Right lobe of liver (tissue), 6 donors: ENCODE measurements at regions not wholly inside any gene's neighbourhood (a gene's known extent, or its start where the extent isn't known, plus 50 kb on each side); places are given as distances from the start of the nearest gene placed in this dataset.

Experiments
- ATAC-seq, 4 donors: fragments of 200-7000 bp; cut with Tn5 transposase; one replicate each; pipeline ENCODE4 v1.9.1; 2020; ENCODE audit warnings: mild to moderate bottlenecking in 4 of 4, moderate library complexity in 4 of 4
- DNase-seq, 3 donors: peaks; one replicate each; pipeline ENCODE4 v3.0.0-alpha.2; 2020
- H3K27ac ChIP-seq, 3 donors: fragments of 200-600 bp; one replicate each; pipeline ENCODE4 v1.8.0; 2022
- H3K27me3 ChIP-seq, 2 donors: fragments of 200-600 bp; one replicate each; pipeline ENCODE4 v1.8.0; 2022
- H3K36me3 ChIP-seq, 4 donors: fragments of 200-600 bp; sonication (generic) in 1 of 4; one replicate each; pipeline versions ENCODE4 v1.5.1 to v1.8.0; 2017 to 2022; ENCODE audit warnings: control low read depth in 1 of 4
- H3K4me1 ChIP-seq, 4 donors: fragments of 200-600 bp; sonication (generic) in 1 of 4; one replicate each; pipeline versions ENCODE4 v1.5.1 to v1.8.0; 2017 to 2022; ENCODE audit warnings: control low read depth in 1 of 4
- H3K4me3 ChIP-seq, 3 donors: fragments of 200-600 bp; one replicate each; pipeline ENCODE4 v1.8.0; 2022
- H3K9me3 ChIP-seq, 4 donors: fragments of 200-600 bp; sonication (generic) in 1 of 4; one replicate each; pipeline versions ENCODE4 v1.5.1 to v1.8.0; 2017 to 2022; ENCODE audit warnings: control low read depth in 1 of 4
- CTCF ChIP-seq, 4 donors: fragments of 200-600 bp in 3 of 4; fragments of 450-650 bp in 1 of 4; IDR thresholded peaks; one replicate each; pipeline versions ENCODE4 v1.5.1 to v1.8.0; 2016 to 2022; ENCODE audit warnings: antibody characterized with exemption in 4 of 4, mild to moderate bottlenecking in 2 of 4
- POLR2A ChIP-seq: fragments of 450-650 bp; IDR thresholded peaks from one replicate; pipeline ENCODE4 v1.6.1; 2017; ENCODE audit warnings: antibody characterized with exemption, mild to moderate bottlenecking
- WGBS: methylation state at CpG from one replicate; pipeline ENCODE4 v1.1.6; 2018; ENCODE audit warnings: low coverage, low lambda C conversion rate; ENCODE audit not compliant: insufficient coverage; ENCODE audit errors: missing lambda C conversion rate; 5-methylcytosine and 5-hydroxymethylcytosine counted together
- intact Hi-C, 2 donors: fragments of 100-400 bp; cut with DNase I; formaldehyde crosslinking; loops; one replicate each; pipeline versions ENCODE4 v1.11.2 to v1.14.1; 2022
- donor health status: DM: no; HTN: yes; CAD: no.
- donor health status: DM: no; HTN: no; CAD: no.
- donor health status: DM: no; HTN: no; CAD: no.
- donor health status: DM: no; HTN: yes; CAD: no.
- donor health status: DM: no; HTN: yes; CAD: no.

GRCh38 chr1:60762176-60762575, 320.2 kb upstream of the NFIA start:
- 81% methylated on average over 1 of the region's 1 CpG for WGBS
- Histone ChIP-seq H3K27me3 (no peaks in the 10 kb centered on the region), H3K4me1 (no peaks in the 10 kb centered on the region), H3K36me3 (no peaks in the 10 kb centered on the region), H3K9me3 (no peaks in the 10 kb centered on the region), H3K4me3 (no peak overlapping the region), H3K27ac (no peak overlapping the region)
- ATAC-seq, result no peak
- intact Hi-C loops, result no loop called here
- no peak for DNase-seq
- no peak for TF ChIP-seq POLR2A
- no peak for TF ChIP-seq CTCF (IDR thresholded peaks at IDR 0.05)

GRCh38 chr1:60759291-60759690, 323.1 kb upstream of the NFIA start:
- TF ChIP-seq POLR2A, result no peak
- no peak for TF ChIP-seq CTCF (IDR thresholded peaks at IDR 0.05)
- WGBS, result 41% methylated on average over 2 of the region's 3 CpGs
- DNase-seq, result no peak
- Histone ChIP-seq H3K27me3 (no peaks in the 10 kb centered on the region), H3K4me3 (no peak overlapping the region), H3K4me1 (no peaks in the 10 kb centered on the region), H3K9me3 (no peaks in the 10 kb centered on the region), H3K27ac (no peak overlapping the region), H3K36me3 (no peaks in the 10 kb centered on the region)
- no peak for ATAC-seq
- intact Hi-C loops, result no loop called here

- no peak for ATAC-seq
- no peak overlapping the region for H3K27ac ChIP-seq
- intact Hi-C loops, result no loop called here
These were observed 324.9 kb upstream of the NFIA start for GRCh38 chr1:60757485-60757884.

GRCh38 chr1:60753036-60753900, 329.1 kb upstream of the NFIA start:
- Histone ChIP-seq H3K27ac (no peak overlapping the region), H3K36me3 (no peaks in the 10 kb centered on the region), H3K27me3 (no peaks in the 10 kb centered on the region), H3K4me3 (no peak overlapping the region), H3K4me1 (no peaks in the 10 kb centered on the region), H3K9me3 (no peaks in the 10 kb centered on the region)
- no peak for TF ChIP-seq POLR2A
- no peak for TF ChIP-seq CTCF (IDR thresholded peaks at IDR 0.05)
- DNase-seq, result no peak
- intact Hi-C loops, result no loop called here
- WGBS, result 75% methylated on average over 8 of the region's 9 CpGs
- ATAC-seq, result no peak

More at GRCh38 chr1:60757485-60757884, 324.9 kb upstream of the NFIA start:
- H3K36me3 ChIP-seq, result no peaks in the 10 kb centered on the region
- 78% methylated on average over 3 of the region's 3 CpGs for WGBS
- no peaks in the 10 kb centered on the region for H3K4me1 ChIP-seq
- H3K4me3 ChIP-seq, result no peak overlapping the region
- TF ChIP-seq CTCF (IDR thresholded peaks at IDR 0.05), result no peak
- no peak for TF ChIP-seq POLR2A
- no peaks in the 10 kb centered on the region for H3K9me3 ChIP-seq
- DNase-seq, result no peak
- no peaks in the 10 kb centered on the region for H3K27me3 ChIP-seq
